GM23338 (cell line): ENCODE measurements at regions not wholly inside any gene's neighbourhood (a gene's known extent, or its start where the extent isn't known, plus 50 kb on each side); places are given as distances from the start of the nearest gene placed in this dataset.
A peak's percentile ranks its signal among the peaks of the same experiment; 100 is the strongest.

ENCODE experiments used
- ATAC-seq: fragments of 200-7000 bp; cut with Tn5 transposase; 3 replicates; pipeline ENCODE4 v1.9.1; 2020
- DNase-seq: peaks from one replicate; pipeline ENCODE4 v3.0.0-alpha.2; 2015; ENCODE audit warnings: low spot score
- H2AFZ ChIP-seq: fragments of 200-600 bp; sonication (generic); 2 replicates; pipeline ENCODE4 v1.8.0; 2016; ENCODE audit warnings: antibody characterized with exemption, mild to moderate bottlenecking, moderate library complexity
- H3F3A ChIP-seq: fragments of 200-600 bp; sonication (generic); replicated peaks from 2 replicates; pipeline ENCODE4 v1.8.0; 2017; ENCODE audit warnings: antibody characterized with exemption, mixed run types, low read depth
- H3K27ac ChIP-seq: fragments of 200-600 bp; sonication (generic); 2 replicates; pipeline ENCODE4 v1.6.1; 2016; ENCODE audit warnings: low read depth
- H3K27me3 ChIP-seq: fragments of 200-600 bp; sonication (generic); 2 replicates; pipeline ENCODE4 v1.8.0; 2016; ENCODE audit warnings: mild to moderate bottlenecking, mixed run types, moderate library complexity; ENCODE audit not compliant: insufficient read depth
- H3K36me3 ChIP-seq: fragments of 200-600 bp; sonication (generic); 2 replicates; pipeline ENCODE4 v1.8.0; 2016; ENCODE audit warnings: mild to moderate bottlenecking; ENCODE audit not compliant: insufficient read depth
- H3K4me1 ChIP-seq: fragments of 200-600 bp; sonication (generic); 2 replicates; pipeline ENCODE4 v1.8.0; 2016; ENCODE audit warnings: mild to moderate bottlenecking, moderate library complexity; ENCODE audit not compliant: insufficient read depth
- H3K4me2 ChIP-seq: fragments of 200-600 bp; sonication (generic); 2 replicates; pipeline ENCODE4 v1.7.1; 2017; ENCODE audit warnings: mixed run types
- H3K4me3 ChIP-seq: fragments of 200-600 bp; sonication (generic); 2 replicates; pipeline ENCODE4 v1.6.1; 2016; ENCODE audit warnings: mixed run types
- H3K79me2 ChIP-seq: fragments of 200-600 bp; sonication (generic); replicated peaks from 2 replicates; pipeline ENCODE4 v1.8.0; 2017; ENCODE audit warnings: mild to moderate bottlenecking; ENCODE audit not compliant: insufficient read depth
- H3K9me2 ChIP-seq: fragments of 200-600 bp; sonication (generic); 2 replicates; pipeline ENCODE4 v1.8.0; 2017; ENCODE audit not compliant: insufficient read depth
- H4K20me1 ChIP-seq: fragments of 200-600 bp; sonication (generic); replicated peaks from 2 replicates; pipeline ENCODE4 v1.8.0; 2017; ENCODE audit warnings: mild to moderate bottlenecking; ENCODE audit not compliant: insufficient read depth
- H3K27ac Mint-ChIP-seq: 2 replicates; pipeline ENCODE4 v1.8.0; 2020; ENCODE audit warnings: inconsistent platforms, mild to moderate bottlenecking, moderate library complexity, mixed read lengths
- H3K27me3 Mint-ChIP-seq: 3 replicates; pipeline ENCODE4 v1.8.0; 2022; ENCODE audit warnings: low read depth, mild to moderate bottlenecking, moderate library complexity, mixed read lengths, inconsistent platforms; ENCODE audit not compliant: insufficient read depth, poor library complexity
- H3K36me3 Mint-ChIP-seq: 3 replicates; pipeline ENCODE4 v1.8.0; 2021; ENCODE audit warnings: low read depth, mild to moderate bottlenecking, inconsistent platforms, moderate library complexity, mixed read lengths
- H3K4me1 Mint-ChIP-seq: 3 replicates; pipeline ENCODE4 v1.8.0; 2020; ENCODE audit warnings: mild to moderate bottlenecking, inconsistent platforms, mixed read lengths
- H3K4me3 Mint-ChIP-seq: 3 replicates; pipeline ENCODE4 v1.8.0; 2021; ENCODE audit warnings: moderate library complexity, mild to moderate bottlenecking, inconsistent platforms, mixed read lengths
- H3K9me3 Mint-ChIP-seq: 3 replicates; pipeline ENCODE4 v1.8.0; 2020; ENCODE audit warnings: moderate library complexity, mild to moderate bottlenecking, inconsistent platforms, mixed read lengths
- CREB1 ChIP-seq: fragments of 250-450 bp; sonication (Bioruptor Pico); IDR thresholded peaks from 2 replicates; pipeline ENCODE4 v1.5.0; 2020; ENCODE audit warnings: low read depth, mild to moderate bottlenecking, moderate library complexity
- JUNB ChIP-seq: IDR thresholded peaks from one replicate; pipeline ENCODE4 v1.6.1; 2016; ENCODE audit warnings: antibody characterized with exemption; ENCODE audit not compliant: unreplicated experiment
- NANOG ChIP-seq: IDR thresholded peaks from 2 replicates; pipeline ENCODE4 v1.6.1; 2016; ENCODE audit warnings: antibody characterized with exemption, borderline replicate concordance
- POLR2AphosphoS5 ChIP-seq: IDR thresholded peaks from 2 replicates; pipeline ENCODE4 v1.6.1; 2016; ENCODE audit warnings: antibody characterized with exemption, low read depth
- ZNF114 ChIP-seq: fragments of 250-450 bp; sonication (Bioruptor Pico); IDR thresholded peaks from 2 replicates; pipeline ENCODE4 v1.5.0; 2020; ENCODE audit warnings: mild to moderate bottlenecking, moderate library complexity
- ZNF331 ChIP-seq: fragments of 250-450 bp; sonication (Bioruptor Pico); IDR thresholded peaks from 2 replicates; pipeline ENCODE4 v1.5.0; 2020; ENCODE audit warnings: low read depth, mild to moderate bottlenecking, moderate library complexity
- ZNF462 ChIP-seq: fragments of 250-450 bp; sonication (Bioruptor Pico); IDR thresholded peaks from 2 replicates; pipeline ENCODE4 v1.5.0; 2020; ENCODE audit warnings: mild to moderate bottlenecking, moderate library complexity
- TF ChIP-seq, protein P1 (sequence below): IDR thresholded peaks from one replicate; pipeline ENCODE4 v1.6.1; 2018; ENCODE audit warnings: antibody characterized with exemption; ENCODE audit not compliant: unreplicated experiment

DNA sequence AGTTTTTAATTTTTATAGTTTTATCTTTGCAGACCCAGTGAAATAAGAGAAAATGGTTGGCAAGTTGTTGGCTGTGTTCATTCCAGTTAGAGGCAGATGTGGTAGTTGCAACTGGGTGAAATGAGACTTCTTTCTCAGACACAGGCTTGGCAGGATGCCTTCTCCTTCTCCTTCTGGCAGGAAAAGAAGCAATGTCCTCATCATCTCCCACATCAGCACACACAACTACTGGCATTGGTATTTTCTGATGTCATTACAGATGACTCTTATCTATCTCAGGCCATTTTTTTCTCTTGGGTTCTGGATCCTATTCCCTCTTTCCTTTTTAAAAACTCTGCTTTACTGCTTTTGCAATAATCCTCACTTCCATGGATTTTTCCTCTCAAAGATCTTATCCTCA is 103.3 kb upstream of the EDIL3 start (continued):
- TF ChIP-seq, protein P1, sequence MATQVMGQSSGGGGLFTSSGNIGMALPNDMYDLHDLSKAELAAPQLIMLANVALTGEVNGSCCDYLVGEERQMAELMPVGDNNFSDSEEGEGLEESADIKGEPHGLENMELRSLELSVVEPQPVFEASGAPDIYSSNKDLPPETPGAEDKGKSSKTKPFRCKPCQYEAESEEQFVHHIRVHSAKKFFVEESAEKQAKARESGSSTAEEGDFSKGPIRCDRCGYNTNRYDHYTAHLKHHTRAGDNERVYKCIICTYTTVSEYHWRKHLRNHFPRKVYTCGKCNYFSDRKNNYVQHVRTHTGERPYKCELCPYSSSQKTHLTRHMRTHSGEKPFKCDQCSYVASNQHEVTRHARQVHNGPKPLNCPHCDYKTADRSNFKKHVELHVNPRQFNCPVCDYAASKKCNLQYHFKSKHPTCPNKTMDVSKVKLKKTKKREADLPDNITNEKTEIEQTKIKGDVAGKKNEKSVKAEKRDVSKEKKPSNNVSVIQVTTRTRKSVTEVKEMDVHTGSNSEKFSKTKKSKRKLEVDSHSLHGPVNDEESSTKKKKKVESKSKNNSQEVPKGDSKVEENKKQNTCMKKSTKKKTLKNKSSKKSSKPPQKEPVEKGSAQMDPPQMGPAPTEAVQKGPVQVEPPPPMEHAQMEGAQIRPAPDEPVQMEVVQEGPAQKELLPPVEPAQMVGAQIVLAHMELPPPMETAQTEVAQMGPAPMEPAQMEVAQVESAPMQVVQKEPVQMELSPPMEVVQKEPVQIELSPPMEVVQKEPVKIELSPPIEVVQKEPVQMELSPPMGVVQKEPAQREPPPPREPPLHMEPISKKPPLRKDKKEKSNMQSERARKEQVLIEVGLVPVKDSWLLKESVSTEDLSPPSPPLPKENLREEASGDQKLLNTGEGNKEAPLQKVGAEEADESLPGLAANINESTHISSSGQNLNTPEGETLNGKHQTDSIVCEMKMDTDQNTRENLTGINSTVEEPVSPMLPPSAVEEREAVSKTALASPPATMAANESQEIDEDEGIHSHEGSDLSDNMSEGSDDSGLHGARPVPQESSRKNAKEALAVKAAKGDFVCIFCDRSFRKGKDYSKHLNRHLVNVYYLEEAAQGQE = no peak
- TF ChIP-seq JUNB (no peak), POLR2AphosphoS5 (no peak), NANOG (no peak)

- Histone ChIP-seq H3K4me2 (peak overlapping the region; percentile 23), H3K27me3 (no peaks in the 10 kb centered on the region), H3K27ac (peak overlapping the region; percentile 52), H3K79me2 (no peaks in the 10 kb centered on the region), H3K36me3 (no peaks in the 10 kb centered on the region), H4K20me1 (no peaks in the 10 kb centered on the region), H2AFZ (no peak overlapping the region), H3F3A (peaks cover 3% of the 10 kb centered on the region; the same call in 1 of the 2 replicates), H3K9me2 (peaks cover 8% of the 10 kb centered on the region; the same call in 1 of the 2 replicates), H3K4me3 (peak overlapping the region; percentile 3; the same call in 1 of the 2 replicates), H3K4me1 (peaks cover 19% of the 10 kb centered on the region)
- TF ChIP-seq ZNF462 (CRISPR knock-in tag) (peak; percentile 75), CREB1 (CRISPR knock-in tag) (peak; percentile 62; the same call in 1 of the 2 replicates), JUNB (no peak), NANOG (peak; percentile 98), ZNF331 (CRISPR knock-in tag) (no peak), ZNF114 (peak; percentile 57; the same call in 1 of the 2 replicates)
- ATAC-seq (peak; percentile 97), DNase-seq (peak; percentile 67)
- no peaks in the 10 kb centered on the region for H3K27me3 Mint-ChIP-seq
- H3K4me3 Mint-ChIP-seq = peak overlapping the region; percentile 47
- H3K27ac Mint-ChIP-seq = peak overlapping the region; percentile 76
- H3K9me3 Mint-ChIP-seq = peaks cover 18% of the 10 kb centered on the region
- peaks cover 16% of the 10 kb centered on the region for H3K36me3 Mint-ChIP-seq
- peaks cover 50% of the 10 kb centered on the region for H3K4me1 Mint-ChIP-seq
Measured at GRCh38 chr5:84480873-84481637, 96.4 kb upstream of the EDIL3 start.
